CD4-positive, alpha-beta T cell treated with Interleukin-12 subunit alpha and Interleukin-12 subunit beta, for 1 hour (primary cell): ENCODE measurements at regions not wholly inside any gene's neighbourhood (a gene's known extent, or its start where the extent isn't known, plus 50 kb on each side); places are given as distances from the start of the nearest gene placed in this dataset.
"Not testable (repeated sequence)": the region's sequence is repeated elsewhere in the genome, so short reads cannot be mapped to it uniquely, and the experiment has no call there.

Experiments used
- DNase-seq: peaks from one replicate; pipeline ENCODE4 v3.0.0-alpha.2; 2020

GRCh38 chr6:5836597-5836996, 170.1 kb downstream of the NRN1 start:
- DNase-seq = not testable (repeated sequence)

GRCh38 chr6:5833120-5833519, 173.6 kb downstream of the NRN1 start:
- DNase-seq = no peak

- DNase-seq = no peak
Measured at GRCh38 chr6:5832668-5833067, 174.1 kb downstream of the NRN1 start.

GRCh38 chr6:5831219-5831862, 175.4 kb downstream of the NRN1 start:
- peak; percentile 54 for DNase-seq

GRCh38 chr6:5828296-5828695, 178.4 kb downstream of the NRN1 start:
- no peak for DNase-seq

- no peak for DNase-seq
Measured at GRCh38 chr6:5827056-5827904, 179.4 kb downstream of the NRN1 start.

GRCh38 chr6:5824382-5824983, 182.2 kb downstream of the NRN1 start:
- DNase-seq = not testable (repeated sequence)
